Calu3 (cell line): ENCODE measurements at regions not wholly inside any gene's neighbourhood (a gene's known extent, or its start where the extent isn't known, plus 50 kb on each side); places are given as distances from the start of the nearest gene placed in this dataset.

Experiments used
- BruUV-seq: library from RNA; stranded (reverse); fragments of 400-500 nt; replicated peaks from 2 replicates; lab custom pipeline; 2021; lab: Mats Ljungman, UMichigan
- CTCF ChIA-PET: fragments of 300-600 bp; sonication (Branson Sonifier 250); formaldehyde crosslinking; loops from one replicate; lab custom pipeline; 2022; ENCODE audit warnings: antibody characterized with exemption; lab: Charles Lee
- DNase-seq: peaks from one replicate; pipeline ENCODE4 v3.0.0; 2022
- H3K27ac Mint-ChIP-seq: one replicate; pipeline ENCODE4 v1.8.0; 2022; ENCODE audit warnings: mixed read lengths; ENCODE audit not compliant: unreplicated experiment
- H3K27me3 Mint-ChIP-seq: one replicate; pipeline ENCODE4 v1.8.0; 2022; ENCODE audit warnings: mixed read lengths; ENCODE audit not compliant: unreplicated experiment
- H3K36me3 Mint-ChIP-seq: one replicate; pipeline ENCODE4 v1.8.0; 2022; ENCODE audit warnings: mild to moderate bottlenecking, moderate library complexity, mixed read lengths; ENCODE audit not compliant: insufficient read depth, unreplicated experiment
- H3K4me1 Mint-ChIP-seq: one replicate; pipeline ENCODE4 v1.8.0; 2022; ENCODE audit warnings: mild to moderate bottlenecking, low read depth, mixed read lengths; ENCODE audit not compliant: unreplicated experiment
- H3K4me3 Mint-ChIP-seq: one replicate; pipeline ENCODE4 v1.8.0; 2022; ENCODE audit warnings: mild to moderate bottlenecking, low read depth, moderate library complexity, mixed read lengths; ENCODE audit not compliant: unreplicated experiment
- H3K9me3 Mint-ChIP-seq: one replicate; pipeline ENCODE4 v1.8.0; 2022; ENCODE audit warnings: low read depth, mixed read lengths; ENCODE audit not compliant: unreplicated experiment
- CTCF ChIP-seq: fragments of 200-600 bp; IDR thresholded peaks from one replicate; pipeline ENCODE4 v1.8.0; 2022; ENCODE audit warnings: antibody characterized with exemption; ENCODE audit not compliant: unreplicated experiment
- intact Hi-C: fragments of 100-400 bp; cut with micrococcal nuclease; formaldehyde crosslinking; loops from one replicate; pipeline ENCODE4 v1.10.0; 2022; ENCODE audit not compliant: unreplicated experiment

DNA sequence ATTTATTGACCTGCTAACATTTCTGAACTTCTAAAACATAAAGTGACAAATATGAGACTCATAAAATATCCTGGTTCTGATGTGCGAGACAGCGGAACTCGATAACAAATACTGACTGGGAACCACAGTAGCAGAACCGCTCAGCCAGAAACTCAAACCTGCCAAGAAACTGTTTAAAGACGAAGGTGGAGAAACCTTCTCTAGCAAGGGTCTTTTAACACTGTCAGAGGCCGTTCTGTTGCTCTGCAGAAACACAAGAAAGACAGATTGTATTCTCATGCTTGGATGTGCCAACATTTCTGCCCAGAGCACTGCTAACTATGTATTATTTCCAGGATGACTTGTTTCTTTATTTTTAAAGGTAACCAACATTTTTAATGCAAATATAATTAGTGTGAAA, 514.8 kb upstream of the ADARB2 start:
- no peaks in the 10 kb centered on the region for H3K4me1 Mint-ChIP-seq
- no peaks in the 10 kb centered on the region for H3K27me3 Mint-ChIP-seq
- no peak for DNase-seq
- CTCF ChIA-PET: no interaction called here
- no peak overlapping the region for H3K27ac Mint-ChIP-seq
- intact Hi-C loops: no loop called here
- H3K4me3 Mint-ChIP-seq: no peak overlapping the region
- no TSS peak for BruUV-seq
- peaks cover 3% of the 10 kb centered on the region for H3K9me3 Mint-ChIP-seq
- H3K36me3 Mint-ChIP-seq: no peaks in the 10 kb centered on the region
- no peak for TF ChIP-seq CTCF

DNA sequence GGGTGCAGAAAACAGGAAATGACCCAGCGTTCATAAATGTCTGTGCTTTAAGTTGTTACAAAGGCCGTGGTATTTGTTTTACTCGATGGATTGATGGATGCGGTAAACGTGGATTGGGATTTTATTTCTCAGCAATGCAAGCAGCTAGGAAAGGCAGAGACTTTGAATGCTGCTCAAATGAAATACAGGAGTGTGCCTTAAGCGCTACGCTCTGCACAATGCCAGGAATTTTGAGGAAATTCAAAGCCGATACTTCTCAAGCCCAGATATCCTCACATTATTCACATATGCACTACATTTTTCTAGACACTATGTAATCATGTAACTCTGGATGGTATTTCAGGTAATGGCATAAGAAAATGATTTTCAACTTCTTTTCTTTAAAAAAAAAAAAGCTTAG, 514.3 kb upstream of the ADARB2 start:
- intact Hi-C loops: no loop called here
- Mint-ChIP-seq H3K4me3 (no peak overlapping the region), H3K9me3 (peaks cover 3% of the 10 kb centered on the region), H3K36me3 (no peaks in the 10 kb centered on the region), H3K27me3 (no peaks in the 10 kb centered on the region), H3K4me1 (no peaks in the 10 kb centered on the region), H3K27ac (no peak overlapping the region)
- no peak for TF ChIP-seq CTCF
- no peak for DNase-seq
- CTCF ChIA-PET: no interaction called here
- no TSS peak for BruUV-seq

DNA sequence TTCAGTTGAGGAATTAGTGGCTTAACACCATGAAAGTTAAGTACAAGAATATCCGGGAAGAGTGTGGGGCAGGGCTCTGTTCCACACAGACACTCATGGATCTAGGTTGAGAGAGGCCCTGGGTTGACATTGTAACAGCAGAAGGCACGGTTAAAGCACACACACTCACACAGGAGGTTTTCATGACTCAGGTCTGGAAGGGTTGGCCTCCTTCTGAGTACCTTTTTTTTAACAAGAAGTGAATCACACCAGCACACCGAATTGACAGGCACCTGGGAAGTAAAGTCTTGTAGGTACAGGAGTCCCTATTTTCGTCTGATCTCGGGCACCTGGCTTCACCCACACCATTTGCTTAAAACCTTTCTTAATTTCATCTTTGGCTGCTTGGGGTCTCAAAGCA, 509.4 kb upstream of the ADARB2 start:
- BruUV-seq: no TSS peak
- no peak for TF ChIP-seq CTCF
- H3K36me3 Mint-ChIP-seq: no peaks in the 10 kb centered on the region
- H3K4me1 Mint-ChIP-seq: no peaks in the 10 kb centered on the region
- no peak for DNase-seq
- intact Hi-C loops: no loop called here
- CTCF ChIA-PET: no interaction called here
- H3K4me3 Mint-ChIP-seq: no peak overlapping the region
- no peaks in the 10 kb centered on the region for H3K27me3 Mint-ChIP-seq
- no peaks in the 10 kb centered on the region for H3K9me3 Mint-ChIP-seq
- no peak overlapping the region for H3K27ac Mint-ChIP-seq

GRCh38 chr10:2245580-2245979, 508.3 kb upstream of the ADARB2 start:
- BruUV-seq: no TSS peak
- Mint-ChIP-seq H3K27ac (no peak overlapping the region), H3K4me3 (no peak overlapping the region)

More at GRCh38 chr10:2245580-2245979, 508.3 kb upstream of the ADARB2 start:
- Mint-ChIP-seq H3K27me3 (no peaks in the 10 kb centered on the region), H3K4me1 (no peaks in the 10 kb centered on the region), H3K9me3 (no peaks in the 10 kb centered on the region), H3K36me3 (no peaks in the 10 kb centered on the region)
- no peak for DNase-seq
- CTCF ChIA-PET: no interaction called here
- TF ChIP-seq CTCF: no peak
- intact Hi-C loops: no loop called here
